Glomerular visceral epithelial cell (primary cell): ENCODE measurements at regions not wholly inside any gene's neighbourhood (a gene's known extent, or its start where the extent isn't known, plus 50 kb on each side); places are given as distances from the start of the nearest gene placed in this dataset.
A peak's percentile ranks its signal among the peaks of the same experiment; 100 is the strongest.
"Not testable (repeated sequence)": the region's sequence is repeated elsewhere in the genome, so short reads cannot be mapped to it uniquely, and the experiment has no call there.

ENCODE experiments used
- DNase-seq: peaks from one replicate; pipeline ENCODE4 v3.0.0-alpha.2; 2016; ENCODE audit errors: extremely low spot score

GRCh38 chr10:34908481-34908880, 93.4 kb upstream of the PARD3 start:
- DNase-seq = no peak

- DNase-seq = no peak
Observed at GRCh38 chr10:34907743-34908430, 92.8 kb upstream of the PARD3 start.

- DNase-seq = peak; percentile 74
Observed at GRCh38 chr10:34906067-34906965, 91.2 kb upstream of the PARD3 start.

- no peak for DNase-seq
Observed at GRCh38 chr10:34905200-34905927, 90.3 kb upstream of the PARD3 start.

- no peak for DNase-seq
Observed at GRCh38 chr10:34904191-34904590, 89.1 kb upstream of the PARD3 start.

- DNase-seq = no peak
Observed at GRCh38 chr10:34899161-34899560, 84.1 kb upstream of the PARD3 start.

GRCh38 chr10:34895977-34896376, 80.9 kb upstream of the PARD3 start:
- no peak for DNase-seq

GRCh38 chr10:34895046-34895445, 80.0 kb upstream of the PARD3 start:
- DNase-seq = not testable (repeated sequence)

GRCh38 chr10:34892521-34892920, 77.4 kb upstream of the PARD3 start:
- DNase-seq = not testable (repeated sequence)

GRCh38 chr10:34890939-34891338, 75.8 kb upstream of the PARD3 start:
- DNase-seq = no peak

GRCh38 chr10:34889004-34889869, 74.1 kb upstream of the PARD3 start:
- DNase-seq = no peak

- DNase-seq = no peak
Observed at GRCh38 chr10:34886906-34887642, 72.0 kb upstream of the PARD3 start.

GRCh38 chr10:34885898-34886297, 70.8 kb upstream of the PARD3 start:
- peak; percentile 44 for DNase-seq

- no peak for DNase-seq
Observed at GRCh38 chr10:34885011-34885410, 69.9 kb upstream of the PARD3 start.

- no peak for DNase-seq
Observed at GRCh38 chr10:34884272-34884952, 69.3 kb upstream of the PARD3 start.

GRCh38 chr10:34880817-34881216, 65.7 kb upstream of the PARD3 start:
- DNase-seq = no peak

GRCh38 chr10:34878651-34879050, 63.6 kb upstream of the PARD3 start:
- DNase-seq = not testable (repeated sequence)

- DNase-seq = no peak
Observed at GRCh38 chr10:34875061-34875460, 60.0 kb upstream of the PARD3 start.

GRCh38 chr10:34872820-34873219, 57.7 kb upstream of the PARD3 start:
- no peak for DNase-seq
